Natural killer cell (primary cell): ENCODE measurements at regions not wholly inside any gene's neighbourhood (a gene's known extent, or its start where the extent isn't known, plus 50 kb on each side); places are given as distances from the start of the nearest gene placed in this dataset.

Experiments used
- ATAC-seq, 3 donors: fragments of 150-1000 bp in 2 of 3; fragments of 200-7000 bp in 1 of 3; cut with Tn5 transposase; 1 replicate in 1 of 3; 2 replicates in 2 of 3; pipeline ENCODE4 v1.10.0; 2021; ENCODE audit warnings: mild to moderate bottlenecking in 2 of 3, moderate library complexity in 2 of 3
- DNase-seq, 2 donors: peaks; one replicate each; pipeline versions ENCODE4 v3.0.0 to v3.0.0-alpha.2; 2013 to 2021; ENCODE audit warnings: mixed read lengths in 1 of 2
- H3K27ac ChIP-seq: one replicate; pipeline ENCODE4 v1.5.1; 2013; ENCODE audit warnings: mild to moderate bottlenecking, low read length
- H3K27me3 ChIP-seq: one replicate; pipeline ENCODE4 v1.6.1; 2013; ENCODE audit warnings: low read length; ENCODE audit not compliant: control insufficient read depth, insufficient read depth
- H3K36me3 ChIP-seq: one replicate; pipeline ENCODE4 v1.6.1; 2013; ENCODE audit warnings: low read length; ENCODE audit not compliant: control insufficient read depth, insufficient read depth
- H3K4me1 ChIP-seq: one replicate; pipeline ENCODE4 v1.6.1; 2013; ENCODE audit warnings: low read length; ENCODE audit not compliant: control insufficient read depth, insufficient read depth
- H3K4me3 ChIP-seq: one replicate; pipeline ENCODE4 v1.5.1; 2013; ENCODE audit warnings: low read length
- H3K9me3 ChIP-seq: one replicate; pipeline ENCODE4 v1.6.1; 2013; ENCODE audit warnings: low read length; ENCODE audit not compliant: control insufficient read depth, insufficient read depth
- H3K27ac Mint-ChIP-seq, 2 donors: one replicate each; pipeline ENCODE4 v1.8.0; 2022; ENCODE audit warnings: mild to moderate bottlenecking in 2 of 2, mixed read lengths in 2 of 2, moderate library complexity in 1 of 2
- H3K27me3 Mint-ChIP-seq, 2 donors: one replicate each; pipeline ENCODE4 v1.8.0; 2022; ENCODE audit warnings: low read depth in 2 of 2, mixed read lengths in 2 of 2
- H3K36me3 Mint-ChIP-seq: one replicate; pipeline ENCODE4 v1.8.0; 2022; ENCODE audit warnings: mixed read lengths
- H3K4me1 Mint-ChIP-seq, 2 donors: one replicate each; pipeline ENCODE4 v1.8.0; 2022; ENCODE audit warnings: mixed read lengths in 2 of 2
- H3K4me3 Mint-ChIP-seq: one replicate; pipeline ENCODE4 v1.8.0; 2022; ENCODE audit warnings: mild to moderate bottlenecking, moderate library complexity, mixed read lengths
- H3K9me3 Mint-ChIP-seq, 2 donors: one replicate each; pipeline ENCODE4 v1.8.0; 2022; ENCODE audit warnings: mixed read lengths in 2 of 2
- WGBS: methylation state at CpG from one replicate; pipeline ENCODE4 v1.1.7; 2013; ENCODE audit warnings: missing lambda C conversion rate; ENCODE audit not compliant: insufficient coverage; 5-methylcytosine and 5-hydroxymethylcytosine counted together
- intact Hi-C: fragments of 100-400 bp; cut with micrococcal nuclease; formaldehyde crosslinking; loops from one replicate; pipeline ENCODE4 v1.14.2; 2022
- TF ChIP-seq, protein P1 (sequence below): fragments of 200-600 bp; IDR thresholded peaks from one replicate; pipeline ENCODE4 v1.8.0; 2022; ENCODE audit warnings: antibody characterized with exemption

DNA sequence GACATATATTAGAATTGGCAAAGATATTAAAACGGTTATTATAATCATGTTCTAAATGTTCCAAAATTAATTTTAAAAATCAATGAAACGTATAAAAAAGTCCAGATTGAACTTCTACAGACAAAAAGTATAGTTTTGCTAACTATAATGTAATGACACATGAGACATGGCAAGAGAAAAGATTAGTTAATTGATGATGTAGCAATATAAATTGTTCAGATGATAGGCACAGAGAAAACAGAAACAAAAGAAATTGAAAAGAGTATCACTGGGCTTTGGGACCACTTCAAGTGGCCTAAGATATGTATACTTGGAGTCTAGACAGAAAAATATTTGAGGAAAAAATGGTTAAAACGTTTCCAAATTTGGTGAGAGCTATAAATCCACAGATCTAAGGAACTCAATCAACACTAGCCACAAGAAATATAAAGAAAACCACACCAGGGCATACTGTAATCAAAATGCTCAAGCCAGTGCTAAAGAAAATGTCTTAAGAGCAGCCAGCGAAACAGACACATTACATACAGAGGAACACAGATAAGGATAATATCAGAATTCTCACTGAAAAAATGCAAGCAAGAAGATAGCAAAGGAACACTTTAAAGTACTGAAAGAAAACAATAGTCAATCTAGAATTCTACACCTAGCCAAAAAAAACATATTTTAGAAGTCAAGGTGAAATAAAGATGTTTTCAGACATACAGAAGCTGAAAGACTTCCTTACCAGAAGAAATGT lies 172.6 kb upstream of the FOXQ1 start:
- no peaks in the 10 kb centered on the region for H3K36me3 Mint-ChIP-seq
- H3K36me3 ChIP-seq = no peaks in the 10 kb centered on the region
- no peaks in the 10 kb centered on the region for H3K4me1 ChIP-seq
- intact Hi-C loops = no loop called here
- H3K9me3 ChIP-seq = no peaks in the 10 kb centered on the region
- H3K4me3 Mint-ChIP-seq = no peak overlapping the region
- H3K27me3 Mint-ChIP-seq = peaks cover 2 to 35% of the 10 kb centered on the region in 2 donors
- no peaks in the 10 kb centered on the region for H3K27me3 ChIP-seq
- H3K4me3 ChIP-seq = no peak overlapping the region
- H3K27ac Mint-ChIP-seq = no peak overlapping the region
- no peaks in the 10 kb centered on the region for H3K4me1 Mint-ChIP-seq
- H3K27ac ChIP-seq = no peak overlapping the region
- 56% methylated on average over 2 of the region's 4 CpGs for WGBS
- TF ChIP-seq, protein P1, sequence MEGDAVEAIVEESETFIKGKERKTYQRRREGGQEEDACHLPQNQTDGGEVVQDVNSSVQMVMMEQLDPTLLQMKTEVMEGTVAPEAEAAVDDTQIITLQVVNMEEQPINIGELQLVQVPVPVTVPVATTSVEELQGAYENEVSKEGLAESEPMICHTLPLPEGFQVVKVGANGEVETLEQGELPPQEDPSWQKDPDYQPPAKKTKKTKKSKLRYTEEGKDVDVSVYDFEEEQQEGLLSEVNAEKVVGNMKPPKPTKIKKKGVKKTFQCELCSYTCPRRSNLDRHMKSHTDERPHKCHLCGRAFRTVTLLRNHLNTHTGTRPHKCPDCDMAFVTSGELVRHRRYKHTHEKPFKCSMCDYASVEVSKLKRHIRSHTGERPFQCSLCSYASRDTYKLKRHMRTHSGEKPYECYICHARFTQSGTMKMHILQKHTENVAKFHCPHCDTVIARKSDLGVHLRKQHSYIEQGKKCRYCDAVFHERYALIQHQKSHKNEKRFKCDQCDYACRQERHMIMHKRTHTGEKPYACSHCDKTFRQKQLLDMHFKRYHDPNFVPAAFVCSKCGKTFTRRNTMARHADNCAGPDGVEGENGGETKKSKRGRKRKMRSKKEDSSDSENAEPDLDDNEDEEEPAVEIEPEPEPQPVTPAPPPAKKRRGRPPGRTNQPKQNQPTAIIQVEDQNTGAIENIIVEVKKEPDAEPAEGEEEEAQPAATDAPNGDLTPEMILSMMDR = no peak
- DNase-seq = no peak
- no peak for ATAC-seq
- H3K9me3 Mint-ChIP-seq = peaks cover 0 to 2% of the 10 kb centered on the region in 2 donors

DNA sequence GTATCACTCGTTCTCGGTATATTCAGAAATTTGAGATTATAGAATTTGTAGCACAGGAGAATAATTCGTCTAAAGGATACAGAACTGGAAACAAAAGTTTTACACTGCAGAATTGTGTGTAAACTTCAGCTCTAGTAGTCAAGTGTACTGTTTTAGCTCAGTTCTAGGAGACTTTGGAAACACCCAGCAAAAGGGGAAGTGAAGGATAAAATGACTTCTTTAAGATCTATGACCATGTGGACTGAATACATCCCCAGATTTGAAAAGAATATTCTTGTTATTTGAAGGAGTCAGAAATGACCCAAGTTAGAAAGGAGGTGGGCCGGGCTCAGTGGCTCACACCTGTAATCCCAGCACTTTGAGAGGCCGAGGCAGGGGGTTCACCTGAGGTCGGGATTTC lies 174.0 kb upstream of the FOXQ1 start:
- Histone ChIP-seq H3K9me3 (no peaks in the 10 kb centered on the region), H3K27me3 (no peaks in the 10 kb centered on the region), H3K36me3 (no peaks in the 10 kb centered on the region), H3K27ac (no peak overlapping the region), H3K4me3 (no peak overlapping the region), H3K4me1 (no peaks in the 10 kb centered on the region)
- Mint-ChIP-seq H3K27me3 (peaks cover 6 to 42% of the 10 kb centered on the region in 2 donors), H3K27ac (no peak overlapping the region), H3K4me3 (no peak overlapping the region), H3K36me3 (no peaks in the 10 kb centered on the region), H3K4me1 (no peaks in the 10 kb centered on the region), H3K9me3 (peaks cover 0 to 2% of the 10 kb centered on the region in 2 donors)
- WGBS = 94% methylated on average over 6 of the region's 6 CpGs
- TF ChIP-seq, protein P1 = no peak
- intact Hi-C loops = no loop called here
- DNase-seq (no peak), ATAC-seq (no peak)

DNA sequence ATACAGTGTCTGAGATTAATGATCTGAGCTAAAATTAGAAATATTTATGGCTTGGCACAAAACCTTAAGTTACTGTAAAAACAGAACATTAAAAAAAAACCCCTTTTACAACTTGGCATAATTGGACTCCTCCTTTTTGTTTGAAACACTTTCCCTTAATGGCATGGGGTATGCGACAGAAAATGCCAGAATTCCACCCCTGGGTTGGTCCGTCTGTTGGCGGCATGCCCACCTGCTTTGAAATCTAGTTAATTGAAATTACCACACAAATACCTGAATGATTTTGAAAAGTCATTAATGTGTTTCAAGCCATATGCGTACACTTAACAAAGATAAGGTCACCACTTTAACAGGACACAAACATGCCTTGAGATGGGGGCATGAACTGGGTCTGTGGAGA lies 175.1 kb upstream of the FOXQ1 start:
- Mint-ChIP-seq H3K36me3 (no peaks in the 10 kb centered on the region), H3K27ac (no peak overlapping the region), H3K4me3 (no peak overlapping the region), H3K27me3 (peaks cover 6 to 47% of the 10 kb centered on the region in 2 donors), H3K4me1 (no peaks in the 10 kb centered on the region), H3K9me3 (peaks cover 0 to 2% of the 10 kb centered on the region in 2 donors)
- TF ChIP-seq, protein P1 = no peak
- intact Hi-C loops = no loop called here
- Histone ChIP-seq H3K9me3 (no peaks in the 10 kb centered on the region), H3K4me3 (no peak overlapping the region), H3K36me3 (no peaks in the 10 kb centered on the region), H3K27ac (no peak overlapping the region), H3K4me1 (no peaks in the 10 kb centered on the region), H3K27me3 (no peaks in the 10 kb centered on the region)
- DNase-seq (no peak), ATAC-seq (no peak)
- WGBS = 93% methylated on average over 3 of the region's 4 CpGs

DNA sequence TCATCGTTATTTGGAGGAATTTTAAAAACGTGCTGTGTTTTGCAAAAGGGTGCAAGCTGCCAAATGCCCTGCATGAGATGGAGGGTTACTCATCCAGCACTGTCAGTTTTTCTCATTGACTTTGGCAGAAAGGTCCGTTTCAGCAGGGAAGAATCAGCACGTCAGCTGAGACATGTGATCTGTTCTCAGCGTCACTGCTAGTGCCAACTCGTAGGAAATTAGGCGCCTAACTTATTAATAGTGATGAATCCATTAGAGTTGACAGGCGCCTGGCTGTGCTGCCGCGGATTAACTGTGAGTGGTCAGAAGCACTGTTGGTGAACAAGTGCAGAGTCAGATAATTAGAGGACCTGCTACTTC lies 175.5 kb upstream of the FOXQ1 start:
- H3K27ac Mint-ChIP-seq = no peak overlapping the region
- no peaks in the 10 kb centered on the region for H3K4me1 ChIP-seq
- no peaks in the 10 kb centered on the region for H3K9me3 ChIP-seq
- no peak overlapping the region for H3K4me3 ChIP-seq
- no peak overlapping the region for H3K4me3 Mint-ChIP-seq
- H3K4me1 Mint-ChIP-seq = no peaks in the 10 kb centered on the region
- H3K27ac ChIP-seq = no peak overlapping the region
- H3K36me3 Mint-ChIP-seq = no peaks in the 10 kb centered on the region
- H3K36me3 ChIP-seq = no peaks in the 10 kb centered on the region
- peaks cover 0 to 2% of the 10 kb centered on the region in 2 donors for H3K9me3 Mint-ChIP-seq
- H3K27me3 Mint-ChIP-seq = peaks cover 6 to 47% of the 10 kb centered on the region in 2 donors
- no peaks in the 10 kb centered on the region for H3K27me3 ChIP-seq
- WGBS = 88% methylated on average over 10 of the region's 10 CpGs
- intact Hi-C loops = no loop called here
- TF ChIP-seq, protein P1 = no peak
- no peak for DNase-seq
- ATAC-seq = no peak
